Mammary epithelial cell (primary cell): ENCODE measurements at regions not wholly inside any gene's neighbourhood (a gene's known extent, or its start where the extent isn't known, plus 50 kb on each side); places are given as distances from the start of the nearest gene placed in this dataset.

ENCODE experiments used
- CTCF ChIP-seq, 2 donors: IDR thresholded peaks in 1 of 2; conservative IDR thresholded peaks in 1 of 2; 2 replicates each; pipeline ENCODE4 v1.5.1; 2011 to 2012; ENCODE audit warnings: inconsistent platforms in 2 of 2, low read length in 2 of 2, mild to moderate bottlenecking in 2 of 2, control low read depth in 1 of 2, low read depth in 1 of 2; ENCODE audit not compliant: insufficient read depth in 1 of 2; ENCODE audit errors: extremely low read depth in 1 of 2
- EZH2 ChIP-seq: IDR thresholded peaks from 2 replicates; pipeline ENCODE4 v1.6.1; 2012; ENCODE audit warnings: low read length, inconsistent platforms, borderline replicate concordance

GRCh38 chr20:10110151-10110550, 75.4 kb downstream of the ANKEF1 start:
- TF ChIP-seq CTCF (conservative IDR thresholded peaks at IDR 0.05 in 1 of 2, IDR thresholded peaks at IDR 0.05 in 1 of 2; ENCODE audit: extremely low read depth in 1 of 2, insufficient read depth in 1 of 2, low read depth in 1 of 2, low read length in 2 of 2) (no peak), EZH2 (no peak)
